ENCODE measurements at regions not wholly inside any gene's neighbourhood (a gene's known extent, or its start where the extent isn't known, plus 50 kb on each side); places are given as distances from the start of the nearest gene placed in this dataset.

- intact Hi-C loops (cut with DNase I) = no loop called here
- Histone ChIP-seq H3K4me1 (no peaks in the 10 kb centered on the region), H3K4me3 (no peak overlapping the region), H3K27ac (no peak overlapping the region), H3K27me3 (no peaks in the 10 kb centered on the region), H3K9me3 (no peaks in the 10 kb centered on the region), H3K36me3 (no peaks in the 10 kb centered on the region)
- DNase-seq = no peak
- ATAC-seq = no peak
- no peak for TF ChIP-seq CTCF (IDR thresholded peaks at IDR 0.05)
Measured at GRCh38 chr7:49692516-49692915, 80.9 kb upstream of the VWC2 start.

- no peaks in the 10 kb centered on the region for H3K27me3 ChIP-seq
- H3K4me3 ChIP-seq = no peak overlapping the region
- no peaks in the 10 kb centered on the region for H3K9me3 ChIP-seq
- ATAC-seq (no peak), DNase-seq (no peak)
- no peaks in the 10 kb centered on the region for H3K36me3 ChIP-seq
- H3K27ac ChIP-seq = no peak overlapping the region
- H3K4me1 ChIP-seq = no peaks in the 10 kb centered on the region
- TF ChIP-seq CTCF (IDR thresholded peaks at IDR 0.05) = no peak
- intact Hi-C loops (cut with DNase I) = no loop called here
Measured at GRCh38 chr7:49695971-49696370, 77.5 kb upstream of the VWC2 start.

DNA sequence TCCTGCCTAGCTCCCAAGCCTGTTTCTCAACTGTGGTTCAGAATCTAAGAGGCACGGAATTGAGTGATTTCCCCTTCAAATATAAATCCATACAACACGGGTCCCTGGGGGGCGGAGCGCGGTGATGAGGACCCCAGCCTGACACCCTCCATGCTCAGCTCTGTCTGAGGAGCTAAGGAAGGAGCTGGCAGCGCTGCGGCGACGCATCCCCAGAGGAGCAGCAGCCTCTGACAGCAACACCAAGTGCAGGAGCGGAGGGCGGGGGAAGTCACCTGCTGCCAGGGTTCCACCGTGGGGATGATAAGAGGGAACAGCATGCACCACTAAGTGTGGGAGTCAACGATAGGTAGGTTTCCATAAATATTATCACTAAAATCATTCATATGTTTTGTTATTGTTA is 72.6 kb upstream of the VWC2 start:
- Histone ChIP-seq H3K4me1 (no peaks in the 10 kb centered on the region), H3K27me3 (no peaks in the 10 kb centered on the region), H3K4me3 (no peak overlapping the region), H3K27ac (no peak overlapping the region), H3K36me3 (no peaks in the 10 kb centered on the region), H3K9me3 (no peaks in the 10 kb centered on the region)
- ATAC-seq = no peak
- DNase-seq = no peak
- no peak for TF ChIP-seq CTCF (IDR thresholded peaks at IDR 0.05)
- intact Hi-C loops (cut with DNase I) = no loop called here

DNA sequence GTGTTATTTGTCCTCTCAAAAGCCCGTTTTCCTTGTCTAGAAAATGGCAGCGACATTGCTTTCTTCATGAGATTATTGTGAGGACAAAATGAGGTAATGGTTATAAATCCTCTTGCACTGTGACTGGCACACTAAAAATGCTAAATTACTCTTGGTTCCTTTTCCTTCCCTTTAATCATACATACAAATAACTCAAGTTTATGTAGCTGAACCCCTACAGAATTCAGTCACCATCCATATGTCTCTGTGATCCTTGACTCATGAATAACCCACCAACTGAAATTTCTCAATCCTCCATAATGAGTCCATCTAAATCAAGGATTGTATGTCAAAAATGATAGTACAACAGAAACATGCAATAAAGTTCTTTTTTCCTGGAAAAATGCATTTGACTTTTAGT is 71.3 kb upstream of the VWC2 start:
- no peak overlapping the region for H3K27ac ChIP-seq
- intact Hi-C loops (cut with DNase I) = no loop called here
- H3K9me3 ChIP-seq = no peaks in the 10 kb centered on the region
- no peaks in the 10 kb centered on the region for H3K36me3 ChIP-seq
- no peak overlapping the region for H3K4me3 ChIP-seq
- DNase-seq (no peak), ATAC-seq (no peak)
- no peak for TF ChIP-seq CTCF (IDR thresholded peaks at IDR 0.05)
- no peaks in the 10 kb centered on the region for H3K4me1 ChIP-seq
- H3K27me3 ChIP-seq = no peaks in the 10 kb centered on the region

GRCh38 chr7:49703337-49703736 is 70.1 kb upstream of the VWC2 start:
- no peak for TF ChIP-seq CTCF (IDR thresholded peaks at IDR 0.05)
- ATAC-seq = no peak
- intact Hi-C loops (cut with DNase I) = no loop called here
- Histone ChIP-seq H3K4me1 (no peaks in the 10 kb centered on the region), H3K9me3 (no peaks in the 10 kb centered on the region), H3K4me3 (no peak overlapping the region), H3K27ac (no peak overlapping the region), H3K27me3 (no peaks in the 10 kb centered on the region), H3K36me3 (no peaks in the 10 kb centered on the region)
- no peak for DNase-seq

DNA sequence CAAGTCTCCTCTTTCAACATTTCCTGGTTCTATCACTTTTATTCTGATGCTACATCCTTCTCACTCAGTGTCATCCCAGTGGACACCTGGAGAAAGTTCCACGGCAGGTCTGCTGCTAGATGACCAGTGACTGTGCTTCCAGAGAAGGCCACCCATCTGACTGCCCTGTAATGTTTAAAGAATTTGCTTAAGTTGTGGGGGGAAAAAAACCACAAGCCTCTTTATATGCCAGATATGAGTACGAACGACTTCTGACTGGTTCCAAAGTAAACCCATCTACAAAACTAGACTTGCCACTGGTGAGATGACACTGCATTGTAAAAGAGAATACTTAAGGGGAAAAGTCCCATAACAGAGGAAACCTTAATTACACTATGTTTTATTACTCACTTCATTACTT is 69.6 kb upstream of the VWC2 start:
- intact Hi-C loops (cut with DNase I) = no loop called here
- TF ChIP-seq CTCF (IDR thresholded peaks at IDR 0.05) = no peak

More for the DNA sequence above, 69.6 kb upstream of the VWC2 start:
- DNase-seq (no peak), ATAC-seq (no peak)
- Histone ChIP-seq H3K27me3 (no peaks in the 10 kb centered on the region), H3K36me3 (no peaks in the 10 kb centered on the region), H3K4me1 (no peaks in the 10 kb centered on the region), H3K4me3 (no peak overlapping the region), H3K27ac (no peak overlapping the region), H3K9me3 (no peaks in the 10 kb centered on the region)

Data from upper lobe of right lung (tissue), 1 donor.